ENCODE measurements at regions not wholly inside any gene's neighbourhood (a gene's known extent, or its start where the extent isn't known, plus 50 kb on each side); places are given as distances from the start of the nearest gene placed in this dataset.

GRCh38 chr21:27190601-27191000 is 223.7 kb upstream of the ADAMTS5 start:
- DNase-seq (ENCODE audit: low read depth in 3 of 3, low spot score in 1 of 3) = no peak

- no peak for DNase-seq (ENCODE audit: low read depth in 3 of 3, low spot score in 1 of 3)
Observed at GRCh38 chr21:27189870-27190269, 223.0 kb upstream of the ADAMTS5 start.

- no peak for DNase-seq (ENCODE audit: low read depth in 3 of 3, low spot score in 1 of 3)
Observed at GRCh38 chr21:27173053-27173452, 206.2 kb upstream of the ADAMTS5 start.

GRCh38 chr21:27171707-27172106 is 204.8 kb upstream of the ADAMTS5 start:
- DNase-seq (ENCODE audit: low read depth in 3 of 3, low spot score in 1 of 3) = no peak

GRCh38 chr21:27168084-27168483 is 201.2 kb upstream of the ADAMTS5 start:
- no peak for DNase-seq (ENCODE audit: low read depth in 3 of 3, low spot score in 1 of 3)

DNA sequence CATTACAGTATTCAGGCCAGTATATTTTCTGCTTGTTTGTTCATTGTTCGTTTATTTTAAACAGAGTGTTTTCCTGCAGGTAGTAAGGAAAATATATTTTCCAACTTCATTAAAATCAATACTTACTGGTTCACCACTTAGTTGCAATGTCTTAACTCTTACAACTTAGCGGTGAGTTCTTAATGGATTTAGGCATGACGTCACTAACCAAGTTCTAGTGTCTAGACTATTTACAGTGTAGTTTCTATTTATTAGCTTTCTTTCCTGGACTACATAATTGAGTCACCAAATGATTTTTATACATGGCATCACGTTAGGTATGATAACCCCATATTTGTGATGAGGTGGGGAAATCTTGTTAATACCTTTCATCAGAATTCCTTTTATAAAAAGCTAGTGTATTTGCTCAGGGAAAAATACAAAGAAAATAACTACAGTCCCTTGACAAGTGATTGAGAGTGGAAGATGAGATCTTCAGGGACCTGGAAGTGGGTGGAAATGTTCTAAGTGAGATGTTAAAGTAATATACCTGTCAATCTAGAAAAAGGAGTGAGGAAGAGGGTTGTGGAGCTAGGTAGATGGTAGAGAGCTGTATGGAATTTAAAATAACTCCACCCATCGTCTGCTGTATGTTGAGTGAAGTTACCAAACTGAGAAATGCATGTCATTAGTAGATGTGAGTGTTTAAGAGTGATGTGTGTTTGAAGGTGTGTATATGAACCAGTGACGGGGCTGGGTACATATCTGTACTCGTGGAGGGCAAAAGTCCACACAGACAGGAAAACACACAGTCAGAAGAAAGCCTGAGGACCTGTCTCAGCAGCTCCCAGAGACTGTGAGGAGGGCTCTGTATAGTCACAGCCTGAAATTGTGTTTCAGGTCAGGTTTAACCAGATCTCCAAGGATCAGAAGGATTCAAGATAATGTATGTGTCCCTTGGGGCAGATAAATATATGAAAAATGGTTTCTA is 197.6 kb upstream of the ADAMTS5 start:
- DNase-seq (ENCODE audit: low read depth in 3 of 3, low spot score in 1 of 3) = no peak

GRCh38 chr21:27158967-27159366 is 192.1 kb upstream of the ADAMTS5 start:
- DNase-seq (ENCODE audit: low read depth in 3 of 3, low spot score in 1 of 3) = no peak

DNA sequence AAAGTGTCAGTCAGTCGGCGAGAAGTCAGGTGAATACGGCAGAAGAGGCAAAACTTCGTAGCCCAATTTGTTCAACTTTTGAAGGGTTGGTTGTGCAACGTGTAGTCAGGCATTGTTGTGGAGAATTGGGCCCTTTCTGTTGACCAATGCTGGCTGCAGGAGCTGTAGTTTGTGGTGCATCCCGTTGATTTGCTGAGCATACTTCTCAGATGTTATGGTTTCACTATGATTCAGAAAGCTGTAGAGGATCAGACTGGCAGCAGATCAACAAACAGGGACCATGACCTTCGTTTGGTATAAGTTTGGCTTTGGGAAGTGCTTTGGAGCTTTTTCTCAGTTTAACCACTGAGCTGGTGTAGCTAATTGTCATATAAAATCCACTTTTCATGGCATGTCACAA is 190.2 kb upstream of the ADAMTS5 start:
- no peak for DNase-seq (ENCODE audit: low read depth in 3 of 3, low spot score in 1 of 3)

- no peak for DNase-seq (ENCODE audit: low read depth in 3 of 3, low spot score in 1 of 3)
Observed at GRCh38 chr21:27156666-27157065, 189.8 kb upstream of the ADAMTS5 start.

- DNase-seq (ENCODE audit: low read depth in 3 of 3, low spot score in 1 of 3) = no peak
Observed at GRCh38 chr21:27155130-27155500, 188.2 kb upstream of the ADAMTS5 start.

DNA sequence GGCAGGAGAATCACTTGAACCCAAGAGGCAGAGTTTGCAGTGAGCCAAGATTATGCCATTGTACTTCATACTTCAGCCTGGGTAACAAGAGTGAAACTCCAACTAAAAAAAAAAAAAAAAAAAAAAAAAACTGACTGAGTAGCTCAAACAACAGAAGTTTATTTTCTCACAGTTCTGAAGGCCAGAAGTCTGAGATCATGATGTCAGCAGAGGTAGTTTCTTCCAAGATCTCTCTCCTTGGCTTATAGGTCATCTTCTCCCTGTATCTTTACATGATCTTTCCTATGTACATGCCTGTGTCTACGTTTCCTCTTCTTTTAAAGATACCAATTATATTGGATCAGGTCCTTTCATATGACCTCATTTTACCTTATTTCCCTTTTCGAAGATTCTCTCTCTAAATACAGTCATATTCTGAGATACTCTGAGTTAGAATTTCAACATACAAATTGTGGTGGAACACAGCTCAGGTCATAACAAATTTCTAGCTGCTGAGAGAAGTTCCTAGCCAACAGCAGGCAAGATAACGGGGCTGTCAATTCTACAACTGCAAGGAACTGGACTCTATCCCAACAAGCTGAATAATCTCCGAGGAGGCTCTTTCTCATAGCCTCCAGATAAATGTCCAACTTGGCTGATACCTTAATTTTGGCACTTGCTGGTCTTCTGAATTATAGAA is 187.7 kb upstream of the ADAMTS5 start:
- DNase-seq (ENCODE audit: low read depth in 3 of 3, low spot score in 1 of 3) = no peak

DNA sequence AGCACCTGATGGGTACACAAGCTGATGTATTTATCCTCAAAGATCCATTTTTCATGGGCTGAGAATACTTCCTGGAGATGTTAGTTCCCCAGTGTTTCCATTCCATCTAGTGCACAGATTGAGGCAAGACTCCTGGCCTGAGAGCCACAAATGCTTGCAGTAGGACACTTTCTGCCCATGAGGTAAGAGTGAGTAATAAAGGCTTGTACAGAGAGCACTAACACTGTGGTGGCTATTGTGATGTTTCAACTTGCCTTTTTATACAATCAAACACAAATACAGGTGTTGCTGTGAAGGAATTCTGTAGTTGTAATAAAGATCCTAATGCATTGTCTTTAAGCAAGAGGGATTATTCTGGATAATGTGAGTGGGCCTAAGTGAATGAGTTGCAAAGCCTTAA is 186.1 kb upstream of the ADAMTS5 start:
- DNase-seq (ENCODE audit: low read depth in 3 of 3, low spot score in 1 of 3) = no peak

DNA sequence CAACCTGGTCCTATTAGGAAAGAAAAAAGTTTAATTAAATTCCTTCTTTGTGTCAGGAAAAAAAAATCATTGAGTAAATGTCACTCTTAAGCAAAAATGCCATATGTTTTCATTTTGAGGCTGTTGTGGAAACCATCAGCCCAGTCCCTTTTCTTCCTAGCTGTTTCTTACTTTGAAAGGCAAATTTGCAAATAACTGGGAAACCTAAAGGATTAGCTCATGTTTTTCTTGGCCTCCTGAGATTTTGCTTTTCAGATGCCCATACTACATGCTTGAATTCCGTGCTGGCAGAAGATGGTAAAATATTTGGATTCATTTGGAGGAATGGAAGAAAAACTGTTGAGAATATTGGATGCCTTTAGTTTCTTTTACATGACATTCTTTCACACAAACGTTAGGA is 182.1 kb upstream of the ADAMTS5 start:
- DNase-seq (ENCODE audit: low read depth in 3 of 3, low spot score in 1 of 3) = no peak

GRCh38 chr21:27146268-27146667 is 179.4 kb upstream of the ADAMTS5 start:
- no peak for DNase-seq (ENCODE audit: low read depth in 3 of 3, low spot score in 1 of 3)

DNA sequence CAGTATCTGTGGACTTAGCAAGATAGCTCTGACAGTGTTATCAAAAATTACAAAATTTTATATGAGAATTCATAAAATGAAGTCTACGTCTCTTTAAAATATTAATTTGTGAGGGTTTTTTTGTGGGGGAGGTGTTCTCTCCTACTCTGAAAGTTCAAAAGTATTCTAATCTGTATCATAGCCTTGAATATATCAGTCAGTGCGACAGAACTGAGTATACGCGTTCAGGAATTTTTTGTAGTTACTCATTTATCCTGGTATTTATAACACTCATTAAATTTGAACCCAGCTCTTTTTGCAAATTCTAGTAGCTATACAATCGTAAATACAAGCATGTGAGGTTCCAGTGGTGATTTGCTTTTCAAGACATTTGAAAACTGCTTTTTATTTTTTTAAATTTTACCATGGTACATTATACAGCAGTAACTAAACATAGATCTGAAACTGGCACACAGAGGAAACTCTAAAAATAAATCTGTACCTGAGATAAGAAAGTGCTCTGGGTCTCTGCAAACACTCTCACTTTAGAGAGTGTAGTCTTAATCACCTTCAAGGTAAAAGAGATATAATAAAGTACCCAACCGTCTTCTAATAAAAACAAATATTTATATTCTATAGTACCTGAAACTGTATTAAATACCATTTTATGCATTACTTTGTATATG is 178.4 kb upstream of the ADAMTS5 start:
- DNase-seq (ENCODE audit: low read depth in 3 of 3, low spot score in 1 of 3) = no peak

DNA sequence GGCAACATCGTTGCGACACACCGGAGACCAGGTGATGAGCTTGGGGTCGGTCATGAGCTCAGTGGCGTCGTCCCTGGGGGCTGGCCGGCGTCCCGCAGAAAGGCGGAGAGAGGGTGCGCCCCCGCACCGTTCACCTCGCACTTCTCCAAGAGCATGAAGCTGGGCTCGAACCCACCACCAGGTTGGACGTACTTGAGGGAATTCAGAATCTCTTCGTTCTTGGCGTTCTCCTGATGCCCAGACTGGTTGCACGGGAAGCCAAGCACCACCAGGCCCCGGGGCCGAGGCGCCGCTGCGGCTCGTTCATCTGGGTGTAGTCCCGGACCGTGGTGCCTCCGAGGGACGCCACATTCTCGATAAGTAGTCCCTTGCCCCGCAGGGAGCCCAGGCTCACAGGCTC is 176.6 kb upstream of the ADAMTS5 start:
- DNase-seq (ENCODE audit: low read depth in 3 of 3, low spot score in 1 of 3) = no peak

DNA sequence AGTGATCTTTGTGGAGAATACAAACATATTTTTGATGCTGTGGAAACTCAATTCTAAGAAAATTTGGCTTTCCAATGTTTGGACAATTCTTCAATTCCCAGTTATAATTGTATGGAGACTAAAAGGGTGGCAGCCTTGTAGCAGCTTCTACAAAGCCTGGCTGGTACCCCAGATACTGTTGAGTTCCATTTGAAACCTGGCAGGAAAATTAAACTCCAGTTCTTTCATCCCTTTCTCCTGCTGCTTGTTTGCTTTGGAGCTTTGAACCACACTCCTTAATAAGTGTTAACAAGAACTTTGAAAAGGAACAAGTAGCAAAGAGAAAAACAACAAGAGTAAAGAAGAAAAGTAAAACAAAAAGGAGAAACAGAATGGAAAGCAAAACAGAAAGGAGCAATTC is 172.6 kb upstream of the ADAMTS5 start:
- no peak for DNase-seq (ENCODE audit: low read depth in 3 of 3, low spot score in 1 of 3)

DNA sequence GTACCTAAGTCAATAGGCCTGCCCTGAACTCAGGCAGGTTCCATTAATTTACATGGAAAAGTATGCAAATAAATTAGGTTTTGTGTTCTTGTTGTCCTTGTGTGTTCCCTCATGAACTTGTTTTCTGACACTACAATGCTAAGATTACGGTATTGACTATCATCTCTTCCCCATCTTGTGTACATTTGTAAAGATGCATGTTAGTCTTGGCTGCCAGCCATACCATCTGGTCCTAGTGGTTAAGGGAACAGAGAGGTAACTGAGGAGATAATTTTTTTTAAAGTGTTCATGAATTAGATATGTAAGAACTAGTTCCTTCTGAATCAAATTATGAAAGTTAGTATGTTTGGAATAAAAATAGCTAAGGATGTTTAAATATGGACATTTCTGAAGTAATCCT is 167.6 kb upstream of the ADAMTS5 start:
- DNase-seq (ENCODE audit: low read depth in 3 of 3, low spot score in 1 of 3) = no peak

- DNase-seq (ENCODE audit: low read depth in 3 of 3, low spot score in 1 of 3) = no peak
Observed at GRCh38 chr21:27132266-27132665, 165.4 kb upstream of the ADAMTS5 start.

GRCh38 chr21:27130154-27130553 is 163.3 kb upstream of the ADAMTS5 start:
- no peak for DNase-seq (ENCODE audit: low read depth in 3 of 3, low spot score in 1 of 3)

DNA sequence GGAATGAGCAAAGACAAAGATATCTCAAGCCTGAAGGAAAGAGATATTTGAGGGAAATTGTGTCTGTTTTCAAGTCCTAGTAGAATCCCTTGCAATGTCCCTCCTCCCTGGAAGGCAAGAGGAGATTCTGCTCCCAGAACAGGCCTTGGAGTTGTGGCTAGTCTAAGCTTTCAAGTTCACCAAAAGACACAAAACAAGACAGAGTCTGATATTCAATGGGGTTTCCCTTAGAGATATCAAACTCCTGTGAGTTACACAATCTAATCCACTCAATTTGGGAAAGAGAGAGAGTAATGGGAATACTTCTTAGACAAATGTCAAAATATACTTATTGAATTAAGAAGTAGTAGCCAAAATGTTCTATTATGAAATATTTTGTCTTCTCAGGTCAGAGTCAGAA is 162.8 kb upstream of the ADAMTS5 start:
- no peak for DNase-seq (ENCODE audit: low read depth in 3 of 3, low spot score in 1 of 3)

GRCh38 chr21:27129215-27129614 is 162.3 kb upstream of the ADAMTS5 start:
- DNase-seq (ENCODE audit: low read depth in 3 of 3, low spot score in 1 of 3) = no peak

All from stimulated activated CD4-positive, alpha-beta T cell treated with anti-CD3 and anti-CD28 coated beads, TNF-alpha, amount 100 ng/mL, for 1 hour (primary cell).